ENCODE measurements at regions not wholly inside any gene's neighbourhood (a gene's known extent, or its start where the extent isn't known, plus 50 kb on each side); places are given as distances from the start of the nearest gene placed in this dataset.

- no peak overlapping the region for H3K4me3 ChIP-seq (ENCODE audit: low read depth, low read length)
- no peaks in the 10 kb centered on the region for H3K36me3 ChIP-seq (ENCODE audit: control insufficient read depth, insufficient read depth, low read length)
- H3K27me3 ChIP-seq (ENCODE audit: control insufficient read depth, insufficient read depth, low read length): peaks cover 3% of the 10 kb centered on the region
- DNase-seq (ENCODE audit: low read depth): peak; percentile 34
- peak; percentile 73 for TF ChIP-seq CTCF (IDR thresholded peaks at IDR 0.05; ENCODE audit: insufficient read depth, low read length, poor library complexity, severe bottlenecking)
These were observed 170.5 kb upstream of the PROK2 start for GRCh38 chr3:71955240-71956068.

GRCh38 chr3:71951842-71952241 lies 166.9 kb upstream of the PROK2 start:
- peaks cover 11% of the 10 kb centered on the region for H3K27me3 ChIP-seq (ENCODE audit: control insufficient read depth, insufficient read depth, low read length)
- no peaks in the 10 kb centered on the region for H3K36me3 ChIP-seq (ENCODE audit: control insufficient read depth, insufficient read depth, low read length)
- no peak for DNase-seq (ENCODE audit: low read depth)
- TF ChIP-seq CTCF (IDR thresholded peaks at IDR 0.05; ENCODE audit: insufficient read depth, low read length, poor library complexity, severe bottlenecking): no peak
- no peak overlapping the region for H3K4me3 ChIP-seq (ENCODE audit: low read depth, low read length)

- Histone ChIP-seq H3K36me3 (ENCODE audit: control insufficient read depth, insufficient read depth, low read length) (no peaks in the 10 kb centered on the region), H3K27me3 (ENCODE audit: control insufficient read depth, insufficient read depth, low read length) (peaks cover 11% of the 10 kb centered on the region), H3K4me3 (ENCODE audit: low read depth, low read length) (no peak overlapping the region)
These were observed 166.4 kb upstream of the PROK2 start for GRCh38 chr3:71951361-71951760.

GRCh38 chr3:71949442-71949841 lies 164.5 kb upstream of the PROK2 start:
- DNase-seq (ENCODE audit: low read depth): no peak
- Histone ChIP-seq H3K4me3 (ENCODE audit: low read depth, low read length) (no peak overlapping the region), H3K36me3 (ENCODE audit: control insufficient read depth, insufficient read depth, low read length) (no peaks in the 10 kb centered on the region), H3K27me3 (ENCODE audit: control insufficient read depth, insufficient read depth, low read length) (peaks cover 11% of the 10 kb centered on the region)
- TF ChIP-seq CTCF (IDR thresholded peaks at IDR 0.05; ENCODE audit: insufficient read depth, low read length, poor library complexity, severe bottlenecking): no peak

More at GRCh38 chr3:71951361-71951760, 166.4 kb upstream of the PROK2 start:
- no peak for DNase-seq (ENCODE audit: low read depth)
- TF ChIP-seq CTCF (IDR thresholded peaks at IDR 0.05; ENCODE audit: insufficient read depth, low read length, poor library complexity, severe bottlenecking): no peak

- Histone ChIP-seq H3K36me3 (ENCODE audit: control insufficient read depth, insufficient read depth, low read length) (no peaks in the 10 kb centered on the region), H3K27me3 (ENCODE audit: control insufficient read depth, insufficient read depth, low read length) (peaks cover 8% of the 10 kb centered on the region), H3K4me3 (ENCODE audit: low read depth, low read length) (no peak overlapping the region)
- no peak for DNase-seq (ENCODE audit: low read depth)
- TF ChIP-seq CTCF (IDR thresholded peaks at IDR 0.05; ENCODE audit: insufficient read depth, low read length, poor library complexity, severe bottlenecking): no peak
These were observed 159.6 kb upstream of the PROK2 start for GRCh38 chr3:71944482-71945065.

Measured in kidney epithelial cell (primary cell).